ENCODE measurements at regions not wholly inside any gene's neighbourhood (a gene's known extent, or its start where the extent isn't known, plus 50 kb on each side); places are given as distances from the start of the nearest gene placed in this dataset. TPM values are rescaled to one million over a fixed set of nuclear protein-coding genes. Genes with fewer than 3 reads are reported as not detected.

GRCh38 chr7:39898867-39899266, 51.2 kb upstream of the CDK13 start:
- dilution Hi-C loops (cut with MboI; ENCODE audit: extremely low pct_ligation_motif_present, low sequenced_read_pairs) = no loop called here
- no peaks in the 10 kb centered on the region for H3K4me1 ChIP-seq (ENCODE audit: control insufficient read depth, extremely low read depth, insufficient read depth, low read length)
- no peaks in the 10 kb centered on the region for H3K79me2 ChIP-seq (ENCODE audit: control insufficient read depth, insufficient read depth, low read length)
- H4K20me1 ChIP-seq (replicated peaks; ENCODE audit: control insufficient read depth, extremely low read depth, insufficient read depth, low read length) = no peaks in the 10 kb centered on the region
- no peak overlapping the region for H3K27ac ChIP-seq (ENCODE audit: insufficient read depth, low read depth, low read length)
- no peaks in the 10 kb centered on the region for H3K9me1 ChIP-seq (replicated peaks; ENCODE audit: control insufficient read depth, extremely low read depth, insufficient read depth, low read length)
- no peak for DNase-seq (ENCODE audit: low read depth, low spot score)
- no peaks in the 10 kb centered on the region for H3K36me3 ChIP-seq (ENCODE audit: control insufficient read depth in 2 of 2, extremely low read depth in 1 of 2, insufficient read depth in 2 of 2, low read length in 2 of 2)
- no peak overlapping the region for H3K4me3 ChIP-seq (replicated peaks in 1 of 3; ENCODE audit: insufficient read depth in 1 of 3, low read depth in 1 of 3, low read length in 3 of 3)
- no peaks in the 10 kb centered on the region for H3K9me3 ChIP-seq (replicated peaks; ENCODE audit: control insufficient read depth, insufficient read depth, low read length)
- no TSS peak for BruUV-seq (replicated peaks)
- POLR2A ChIA-PET = no interaction called here
- intact Hi-C loops (cut with micrococcal nuclease) = loop anchor here (5.0 kb wide), 1 partner anchor 1833 kb away; no protein-coding TSS in a partner anchor
- TF ChIP-seq MYC (IDR thresholded peaks at IDR 0.05; ENCODE audit: low read depth, low read length) (no peak), EZH2 (IDR thresholded peaks at IDR 0.05; ENCODE audit: borderline replicate concordance, low read depth, low read length, severe bottlenecking) (no peak)
- no peak overlapping the region for H2AFZ ChIP-seq (ENCODE audit: low read depth, low read length)
- no peak overlapping the region for H3K9ac ChIP-seq (replicated peaks; ENCODE audit: extremely low read depth, insufficient read depth, low read length)
- CTCF ChIA-PET = interaction anchor here (1.0 to 9.4 kb wide), 2 partner anchors 153 to 236 kb away, joined by 3 to 270 read pairs; partner anchors contain the start of genes MPLKIP and SUGCT
- peaks cover 19 to 23% of the 10 kb centered on the region in 2 experiments for H3K27me3 ChIP-seq (ENCODE audit: control insufficient read depth in 2 of 2, insufficient read depth in 2 of 2, low read length in 2 of 2)
- no peak overlapping the region for H3K4me2 ChIP-seq (ENCODE audit: insufficient read depth, low read length)
- no peak for FAIRE-seq

Small RNA genes lying in the stretch of these regions (small RNA-seq; reads per million reads assigned to genes)
- gene RN7SL496P (ENCODE audit: insufficient read depth, insufficient read length, low read depth, low replicate concordance) (not detected), gene RNU6-719P (ENCODE audit: insufficient read depth, insufficient read length, low read depth, low replicate concordance) (not detected)

Measured in endothelial cell of umbilical vein (primary cell).